Adrenal gland (tissue), 9 donors: ENCODE measurements at regions not wholly inside any gene's neighbourhood (a gene's known extent, or its start where the extent isn't known, plus 50 kb on each side); places are given as distances from the start of the nearest gene placed in this dataset.

Experiments
- DNase-seq, 7 donors: peaks; one replicate each; pipeline ENCODE4 v3.0.0-alpha.2; 2019 to 2020
- H3K27ac ChIP-seq, 5 donors: fragments of 200-600 bp; sonication (generic) in 4 of 5; 1 replicate in 3 of 5; 2 replicates in 2 of 5; pipeline versions ENCODE4 v1.5.1 to v1.8.0; 2016 to 2020; ENCODE audit warnings: mild to moderate bottlenecking in 1 of 5
- H3K27me3 ChIP-seq: fragments of 200-600 bp; 2 replicates; pipeline ENCODE4 v1.8.0; 2021
- H3K36me3 ChIP-seq, 2 donors: fragments of 200-600 bp; replicated peaks in 1 of 2; 1 replicate in 1 of 2; 2 replicates in 1 of 2; pipeline versions ENCODE4 v1.5.1 to v1.8.0; 2018 to 2022
- H3K4me1 ChIP-seq, 2 donors: fragments of 200-600 bp; replicated peaks in 1 of 2; 1 replicate in 1 of 2; 2 replicates in 1 of 2; pipeline versions ENCODE4 v1.5.1 to v1.8.0; 2018 to 2021
- H3K4me3 ChIP-seq, 4 donors: fragments of 200-600 bp; sonication (generic) in 3 of 4; one replicate each; pipeline ENCODE4 v1.5.1; 2016 to 2018
- H3K9me3 ChIP-seq, 3 donors: fragments of 200-600 bp; sonication (generic) in 1 of 3; replicated peaks in 1 of 3; 1 replicate in 2 of 3; 2 replicates in 1 of 3; pipeline versions ENCODE4 v1.5.1 to v1.8.0; 2016 to 2021
- POLR2A ChIP-seq, 2 donors: fragments of 450-650 bp; IDR thresholded peaks; one replicate each; pipeline ENCODE4 v1.6.1; 2017; ENCODE audit warnings: antibody characterized with exemption in 2 of 2, mild to moderate bottlenecking in 2 of 2, moderate library complexity in 1 of 2
- WGBS, 4 donors: extraction: QIAGEN DNeasy Blood & Tissue Kit in 2 of 4; methylation state at CpG; one replicate each; pipeline versions ENCODE4 v1.1.5 to v1.1.7; 2013 to 2017; 5-methylcytosine and 5-hydroxymethylcytosine counted together
- intact Hi-C, 2 donors: fragments of 100-400 bp; cut with DNase I; formaldehyde crosslinking; loops; one replicate each; pipeline versions ENCODE4 v1.14.1 to v1.15.0; 2022 to 2023
- TF ChIP-seq, protein P1 (sequence below), 6 experiments: fragments of 450-650 bp in 4 of 6; fragments of 200-600 bp in 2 of 6; sonication (generic) in 1 of 6; IDR thresholded peaks; 1 replicate in 5 of 6; 2 replicates in 1 of 6; pipeline versions ENCODE4 v1.5.1 to v1.8.0; 2016 to 2021; ENCODE audit warnings: antibody characterized with exemption in 6 of 6, mild to moderate bottlenecking in 2 of 6, moderate library complexity in 1 of 6
- donor health status: healthy with polysubstance abuse.
- donor health status: Bipolar disorder and iron deficiency.
- donor health status: DM: yes; HTN: yes; CAD: no.
- donor health status: DM: no; HTN: no; CAD: no.
- donor health status: DM: no; HTN: no; CAD: no.

DNA sequence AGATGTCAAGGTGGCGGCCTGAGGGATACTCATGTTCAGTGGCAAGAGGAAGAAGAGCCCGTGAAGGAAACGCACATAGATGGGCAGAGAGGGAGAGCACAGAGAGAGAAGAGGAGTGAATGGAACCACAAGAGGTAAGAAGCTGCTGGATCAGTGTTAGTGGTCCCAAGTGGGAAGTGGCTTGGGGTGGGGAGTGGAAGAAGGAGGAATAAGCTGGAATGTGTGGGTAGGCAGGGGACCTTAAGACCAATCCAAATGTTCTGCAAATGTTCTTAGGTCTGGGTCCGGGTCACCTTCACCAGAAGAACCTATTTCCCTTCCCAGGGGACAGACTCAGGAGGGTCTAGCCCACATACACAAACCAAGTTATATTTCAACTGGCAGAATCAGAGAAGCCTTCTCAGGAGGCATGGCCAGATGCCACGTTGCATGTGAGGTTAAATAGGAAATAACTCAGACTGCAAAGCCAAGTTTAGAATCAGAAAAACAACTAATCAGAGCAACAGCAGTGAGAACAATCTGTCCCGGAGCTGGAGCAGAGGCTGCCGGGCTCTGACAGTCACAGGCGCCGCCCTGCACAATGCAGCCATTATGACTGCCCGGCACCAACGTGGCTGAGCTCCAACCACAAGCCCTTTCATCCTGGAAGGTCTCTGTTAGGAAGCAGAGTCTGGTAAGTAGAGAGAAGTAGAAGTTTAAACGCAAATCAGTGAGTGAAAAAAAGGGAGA lies 78.6 kb upstream of the ARMC3 start:
- Histone ChIP-seq H3K36me3 (no peaks in the 10 kb centered on the region), H3K9me3 (no peaks in the 10 kb centered on the region), H3K27ac (peak overlapping the region in 3 of 5 donors; percentile 40 to 83 (median 63)), H3K27me3 (no peaks in the 10 kb centered on the region), H3K4me1 (peaks cover 0 to 16% of the 10 kb centered on the region in 2 donors), H3K4me3 (no peak overlapping the region)
- TF ChIP-seq, protein P1, sequence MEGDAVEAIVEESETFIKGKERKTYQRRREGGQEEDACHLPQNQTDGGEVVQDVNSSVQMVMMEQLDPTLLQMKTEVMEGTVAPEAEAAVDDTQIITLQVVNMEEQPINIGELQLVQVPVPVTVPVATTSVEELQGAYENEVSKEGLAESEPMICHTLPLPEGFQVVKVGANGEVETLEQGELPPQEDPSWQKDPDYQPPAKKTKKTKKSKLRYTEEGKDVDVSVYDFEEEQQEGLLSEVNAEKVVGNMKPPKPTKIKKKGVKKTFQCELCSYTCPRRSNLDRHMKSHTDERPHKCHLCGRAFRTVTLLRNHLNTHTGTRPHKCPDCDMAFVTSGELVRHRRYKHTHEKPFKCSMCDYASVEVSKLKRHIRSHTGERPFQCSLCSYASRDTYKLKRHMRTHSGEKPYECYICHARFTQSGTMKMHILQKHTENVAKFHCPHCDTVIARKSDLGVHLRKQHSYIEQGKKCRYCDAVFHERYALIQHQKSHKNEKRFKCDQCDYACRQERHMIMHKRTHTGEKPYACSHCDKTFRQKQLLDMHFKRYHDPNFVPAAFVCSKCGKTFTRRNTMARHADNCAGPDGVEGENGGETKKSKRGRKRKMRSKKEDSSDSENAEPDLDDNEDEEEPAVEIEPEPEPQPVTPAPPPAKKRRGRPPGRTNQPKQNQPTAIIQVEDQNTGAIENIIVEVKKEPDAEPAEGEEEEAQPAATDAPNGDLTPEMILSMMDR (IDR thresholded peaks at IDR 0.05), result no peak
- TF ChIP-seq POLR2A (IDR thresholded peaks at IDR 0.05), result no peak
- WGBS, 4 donors, result 32 to 46% (median 41%) methylated on average over 12 of the region's 12 CpGs
- intact Hi-C loops, result no loop called here
- peak; percentile 30 to 87 (median 62) for DNase-seq

DNA sequence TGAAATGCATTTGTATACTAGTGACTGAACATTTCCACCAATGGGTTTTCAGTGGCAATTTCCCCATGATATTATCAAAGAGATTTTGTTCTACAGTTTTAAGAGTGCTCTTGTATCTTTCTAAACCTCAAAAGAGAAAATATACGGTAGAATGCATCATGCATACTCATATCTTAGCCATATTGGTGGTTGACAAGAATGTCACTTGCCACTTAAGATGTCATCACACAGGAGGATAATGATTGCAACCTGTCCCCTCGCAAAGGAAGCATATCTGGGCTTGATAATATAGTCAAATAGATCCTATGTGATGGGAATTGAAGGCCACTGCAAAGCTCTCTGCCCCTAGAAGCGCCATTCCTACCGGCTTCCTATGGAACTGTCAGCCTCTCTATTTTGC lies 79.3 kb upstream of the ARMC3 start:
- WGBS, 4 donors, result 82 to 93% (median 88%) methylated on average over 3 to 4 of the region's 4 CpGs
- Histone ChIP-seq H3K36me3 (no peaks in the 10 kb centered on the region), H3K9me3 (no peaks in the 10 kb centered on the region), H3K4me1 (peaks cover 0 to 16% of the 10 kb centered on the region in 2 donors), H3K27ac (peak overlapping the region in 3 of 5 donors; percentile 40 to 83 (median 63)), H3K27me3 (no peaks in the 10 kb centered on the region), H3K4me3 (no peak overlapping the region)
- TF ChIP-seq, protein P1 (IDR thresholded peaks at IDR 0.05), result no peak
- no peak for TF ChIP-seq POLR2A (IDR thresholded peaks at IDR 0.05)
- intact Hi-C loops, result no loop called here
- DNase-seq, result no peak

DNA sequence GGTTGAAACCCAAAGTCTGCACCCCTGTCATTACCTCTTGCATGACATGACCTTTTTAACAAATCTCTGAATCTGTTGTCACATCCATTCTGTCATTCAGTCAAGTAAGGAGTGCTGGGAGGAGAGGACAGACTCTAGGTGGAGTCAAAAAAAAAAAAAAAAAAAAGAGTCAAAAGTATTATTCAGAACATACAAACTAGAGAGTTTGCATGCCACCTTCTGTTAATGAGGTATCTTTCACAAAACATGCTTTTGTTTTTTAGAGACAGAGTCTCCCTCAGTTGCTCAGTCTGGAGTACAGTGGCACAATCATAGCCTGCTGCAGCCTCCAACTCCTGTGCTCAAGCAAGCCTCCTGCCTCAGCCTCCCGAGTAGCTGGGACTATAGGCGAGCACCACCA lies 81.6 kb upstream of the ARMC3 start:
- WGBS, 4 donors, result 60 to 94% (median 87%) methylated on average over 2 of the region's 2 CpGs
- Histone ChIP-seq H3K36me3 (no peaks in the 10 kb centered on the region), H3K27ac (no peak overlapping the region), H3K4me1 (peaks cover 0 to 16% of the 10 kb centered on the region in 2 donors), H3K27me3 (no peaks in the 10 kb centered on the region), H3K9me3 (no peaks in the 10 kb centered on the region), H3K4me3 (no peak overlapping the region)
- no peak for TF ChIP-seq POLR2A (IDR thresholded peaks at IDR 0.05)
- intact Hi-C loops, result no loop called here
- no peak for DNase-seq

DNA sequence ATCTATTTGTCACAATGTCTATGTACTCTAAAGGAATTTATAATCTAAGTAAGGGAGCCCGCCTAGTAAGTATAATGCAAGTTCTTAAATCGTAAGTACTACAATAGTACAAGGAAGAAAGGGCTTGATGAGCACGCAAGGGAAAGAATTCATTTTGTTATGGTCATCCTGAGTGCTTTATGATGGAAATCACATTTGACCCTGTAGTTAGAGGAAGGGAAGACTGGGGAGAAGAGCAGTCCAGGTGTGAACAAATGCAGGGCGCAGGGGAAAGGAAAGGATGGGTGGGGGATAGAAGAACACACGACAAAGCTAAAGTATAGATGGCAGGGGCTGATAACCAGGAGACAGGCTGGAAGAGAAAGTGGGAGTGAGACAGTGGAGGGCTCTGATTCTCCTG lies 88.2 kb upstream of the ARMC3 start:
- no peaks in the 10 kb centered on the region for H3K4me1 ChIP-seq

More for the DNA sequence above, 88.2 kb upstream of the ARMC3 start:
- H3K27ac ChIP-seq, result no peak overlapping the region
- WGBS, 4 donors, result 76 to 84% (median 80%) methylated on average over 5 of the region's 5 CpGs
- intact Hi-C loops, result no loop called here
- H3K27me3 ChIP-seq, result no peaks in the 10 kb centered on the region
- H3K36me3 ChIP-seq, result no peaks in the 10 kb centered on the region
- TF ChIP-seq, protein P1 (IDR thresholded peaks at IDR 0.05), result no peak
- no peak for TF ChIP-seq POLR2A (IDR thresholded peaks at IDR 0.05)
- no peak overlapping the region for H3K4me3 ChIP-seq
- no peak for DNase-seq
- no peaks in the 10 kb centered on the region for H3K9me3 ChIP-seq
